HepG2 (cell line): ENCODE measurements at regions not wholly inside any gene's neighbourhood (a gene's known extent, or its start where the extent isn't known, plus 50 kb on each side); places are given as distances from the start of the nearest gene placed in this dataset.

Source experiments
- ATAC-seq: fragments of 200-7000 bp; cut with Tn5 transposase; 3 replicates; pipeline ENCODE4 v1.9.1; 2020; ENCODE audit warnings: mild to moderate bottlenecking, moderate library complexity
- BruUV-seq: library from RNA; stranded (reverse); fragments of 400-500 nt; replicated peaks from 2 replicates; lab custom pipeline; 2021; lab: Mats Ljungman, UMichigan
- CTCF ChIA-PET: fragments of 300-600 bp; formaldehyde crosslinking; extraction: SDS; loops from one replicate; lab custom pipeline; 2021; ENCODE audit warnings: low total read pairs, inconsistent platforms, low intra/inter-chr PET ratio; lab: Yijun Ruan, JAX
- POLR2A ChIA-PET: fragments of 350-600 bp; sonication (Branson Sonifier 250); formaldehyde crosslinking; loops from one replicate; lab custom pipeline; 2020; ENCODE audit warnings: antibody characterized with exemption, inconsistent platforms; lab: Yijun Ruan, JAX
- DNase-seq: peaks from one replicate; pipeline ENCODE4 v3.0.0-alpha.2; 2015; ENCODE audit warnings: low spot score
- FAIRE-seq: peaks from 3 replicates; lab custom pipeline; 2011; peaks lifted over from hg19 to GRCh38; lab: Jason Lieb, UNC
- H2AFZ ChIP-seq: one replicate; pipeline ENCODE4 v1.6.1; 2011; ENCODE audit warnings: low read length, inconsistent platforms
- H3K27ac ChIP-seq: fragments of 300-600 bp; 3 replicates; pipeline ENCODE4 v1.8.0; 2011; ENCODE audit warnings: mixed run types, mild to moderate bottlenecking, mixed read lengths, low read length, inconsistent platforms; ENCODE audit not compliant: insufficient read depth; ENCODE audit errors: extremely low read length
- H3K27me3 ChIP-seq, 2 experiments: fragments of 200-600 bp in 1 of 2; 2 replicates in 1 of 2; 3 replicates in 1 of 2; pipeline versions ENCODE4 v1.6.0 to v1.8.0; 2011; ENCODE audit warnings: low read length in 2 of 2, mild to moderate bottlenecking in 2 of 2, moderate library complexity in 2 of 2, inconsistent platforms in 1 of 2; ENCODE audit not compliant: insufficient read depth in 2 of 2, control insufficient read depth in 1 of 2
- H3K36me3 ChIP-seq, 2 experiments: fragments of 200-600 bp in 1 of 2; replicated peaks in 1 of 2; 2 replicates in 1 of 2; 3 replicates in 1 of 2; pipeline versions ENCODE4 v1.5.1 to v1.8.0; 2011; ENCODE audit warnings: low read length in 2 of 2, inconsistent platforms in 1 of 2; ENCODE audit not compliant: insufficient read depth in 2 of 2, control insufficient read depth in 1 of 2
- H3K4me1 ChIP-seq: 2 replicates; pipeline ENCODE4 v1.5.1; 2012; ENCODE audit warnings: low read length, inconsistent platforms; ENCODE audit not compliant: insufficient read depth
- H3K4me2 ChIP-seq: 2 replicates; pipeline ENCODE4 v1.6.0; 2011; ENCODE audit warnings: low read depth, low read length, inconsistent platforms
- H3K4me3 ChIP-seq, 3 experiments: fragments of 200-600 bp in 1 of 3; sonication (generic), shearing (Covaris generic) in 1 of 3; replicated peaks in 1 of 3; 2 replicates each; pipeline ENCODE4 v1.5.1; 2011 to 2016; ENCODE audit warnings: low read length in 3 of 3, inconsistent platforms in 2 of 3, low read depth in 2 of 3, mild to moderate bottlenecking in 2 of 3, control low read depth in 1 of 3, mixed read lengths in 1 of 3; ENCODE audit not compliant: insufficient read depth in 1 of 3
- H3K79me2 ChIP-seq: one replicate; pipeline ENCODE4 v1.6.1; 2011; ENCODE audit warnings: low read length, inconsistent platforms; ENCODE audit not compliant: insufficient read depth
- H3K9ac ChIP-seq: 2 replicates; pipeline ENCODE4 v1.6.0; 2011; ENCODE audit warnings: mild to moderate bottlenecking, low read depth, low read length, inconsistent platforms; ENCODE audit not compliant: insufficient read depth
- H3K9me3 ChIP-seq: 2 replicates; pipeline ENCODE4 v1.5.1; 2012; ENCODE audit warnings: mild to moderate bottlenecking, low read length
- H4K20me1 ChIP-seq: 2 replicates; pipeline ENCODE4 v1.6.0; 2011; ENCODE audit warnings: inconsistent platforms, mild to moderate bottlenecking, low read length, moderate library complexity; ENCODE audit not compliant: insufficient read depth
- FOXA3 ChIP-seq: IDR thresholded peaks from 2 replicates; pipeline ENCODE4 v1.6.1; 2016; ENCODE audit warnings: missing genetic modification reagents, missing compliant biosample characterization
- GPN1 ChIP-seq: sonication (generic); formaldehyde crosslinking; IDR thresholded peaks from 2 replicates; pipeline ENCODE4 v1.5.1; 2020; ENCODE audit warnings: missing genetic modification reagents, borderline replicate concordance
- KDM1A ChIP-seq: IDR thresholded peaks from 2 replicates; pipeline ENCODE4 v1.6.1; 2016; ENCODE audit warnings: missing compliant biosample characterization
- KDM4B ChIP-seq: sonication (generic); formaldehyde crosslinking; IDR thresholded peaks from 2 replicates; pipeline ENCODE4 v1.4.0; 2020; ENCODE audit warnings: missing genetic modification reagents
- MAFK ChIP-seq, 2 experiments: IDR thresholded peaks in 1 of 2; conservative IDR thresholded peaks in 1 of 2; 2 replicates each; pipeline ENCODE4 v1.6.1; 2011; ENCODE audit warnings: improper control_type of control experiment in 2 of 2, low read length in 2 of 2
- MEIS1 ChIP-seq: sonication (generic); formaldehyde crosslinking; IDR thresholded peaks from 2 replicates; pipeline ENCODE4 v1.9.0; 2021; ENCODE audit warnings: mild to moderate bottlenecking, missing genetic modification reagents, moderate library complexity, borderline replicate concordance
- PBX3 ChIP-seq: sonication (generic); formaldehyde crosslinking; IDR thresholded peaks from 2 replicates; pipeline ENCODE4 v1.8.1; 2023; ENCODE audit warnings: missing genetic modification reagents, inconsistent platforms, borderline replicate concordance
- POLR2AphosphoS5 ChIP-seq: IDR thresholded peaks from 2 replicates; pipeline ENCODE4 v1.6.1; 2012; ENCODE audit warnings: low read depth, low read length
- SRSF9 ChIP-seq: fragments of 200-400 bp; formaldehyde crosslinking; IDR thresholded peaks from 2 replicates; pipeline ENCODE4 v1.6.1; 2018; ENCODE audit warnings: borderline replicate concordance, mild to moderate bottlenecking, low read depth, low read length; ENCODE audit not compliant: insufficient read depth, poor library complexity, severe bottlenecking
- TOPORS ChIP-seq: sonication (generic); formaldehyde crosslinking; IDR thresholded peaks from 2 replicates; pipeline ENCODE4 v1.8.0; 2023; ENCODE audit warnings: mild to moderate bottlenecking, missing genetic modification reagents
- ZBTB25 ChIP-seq: IDR thresholded peaks from 2 replicates; pipeline ENCODE4 v1.6.1; 2018; ENCODE audit warnings: missing genetic modification reagents
- ZNF225 ChIP-seq: sonication (generic); formaldehyde crosslinking; IDR thresholded peaks from 2 replicates; pipeline ENCODE4 v1.4.0; 2020; ENCODE audit warnings: mild to moderate bottlenecking, missing genetic modification reagents
- ZNF460 ChIP-seq: sonication (generic); formaldehyde crosslinking; IDR thresholded peaks from 2 replicates; pipeline ENCODE4 v1.5.1; 2020; ENCODE audit warnings: missing genetic modification reagents, mild to moderate bottlenecking, borderline replicate concordance
- ZNF572 ChIP-seq: sonication (generic); formaldehyde crosslinking; IDR thresholded peaks from 2 replicates; pipeline ENCODE4 v1.5.1; 2020; ENCODE audit warnings: mild to moderate bottlenecking, missing genetic modification reagents
- ZUFSP ChIP-seq: sonication (generic); formaldehyde crosslinking; IDR thresholded peaks from 2 replicates; pipeline ENCODE4 v1.9.0; 2021; ENCODE audit warnings: missing genetic modification reagents, mild to moderate bottlenecking, borderline replicate concordance
- WGBS: methylation state at CpG from one replicate; pipeline ENCODE4 v1.1.6; 2017; ENCODE audit warnings: low lambda C conversion rate; 5-methylcytosine and 5-hydroxymethylcytosine counted together
- in situ Hi-C: cut with HindIII; loops from 2 replicates; pipeline ENCODE4 v1.10.0; 2017; ENCODE audit warnings: low pct_unique_long_range_greater_than_20kb; ENCODE audit not compliant: extremely low pct_ligation_motif_present
- intact Hi-C: fragments of 100-400 bp; cut with micrococcal nuclease; formaldehyde crosslinking; loops from one replicate; pipeline ENCODE4 v1.10.0; 2022; ENCODE audit not compliant: unreplicated experiment
- TF ChIP-seq, protein P1 (sequence below): sonication (generic); formaldehyde crosslinking; IDR thresholded peaks from 2 replicates; pipeline ENCODE4; 2020; ENCODE audit warnings: missing genetic modification reagents, mild to moderate bottlenecking, borderline replicate concordance

DNA sequence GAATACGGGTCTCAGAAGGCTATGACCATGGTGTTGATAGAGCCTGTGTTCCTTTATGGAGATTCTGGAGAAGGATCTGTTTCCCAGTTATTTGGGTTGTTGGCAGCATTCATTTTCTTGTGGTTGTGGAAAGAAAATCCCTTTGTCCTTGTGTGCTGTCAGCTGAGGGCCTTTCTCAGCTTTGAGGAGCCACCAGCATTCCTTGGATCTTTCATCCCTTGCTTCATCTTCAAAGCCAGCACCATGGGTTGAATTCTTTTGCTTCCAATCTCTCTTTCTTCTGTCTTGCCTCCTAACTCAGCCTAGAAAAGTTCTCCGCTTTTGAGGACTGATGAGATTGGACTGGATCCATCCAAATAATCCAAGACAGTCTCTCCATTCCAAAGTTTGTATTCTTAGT, 103.2 kb upstream of the MMADHC start:
- H3K9me3 ChIP-seq: no peaks in the 10 kb centered on the region
- WGBS: 62% methylated on average over 2 of the region's 2 CpGs
- H4K20me1 ChIP-seq: no peaks in the 10 kb centered on the region
- H2AFZ ChIP-seq: no peak overlapping the region
- H3K4me2 ChIP-seq: no peak overlapping the region
- no peaks in the 10 kb centered on the region for H3K4me1 ChIP-seq
- ATAC-seq: no peak
- ChIA-PET POLR2A (no interaction called here), CTCF (no interaction called here)
- no peak overlapping the region for H3K27ac ChIP-seq
- H3K9ac ChIP-seq: no peak overlapping the region
- BruUV-seq: no TSS peak
- no peaks in the 10 kb centered on the region for H3K79me2 ChIP-seq
- no peak overlapping the region for H3K4me3 ChIP-seq
- no peaks in the 10 kb centered on the region for H3K36me3 ChIP-seq
- FAIRE-seq: no peak
- DNase-seq: no peak
- TF ChIP-seq GPN1 (CRISPR knock-in tag) (no peak), ZNF460 (no peak), ZBTB25 (CRISPR knock-in tag) (no peak), ZNF225 (no peak), ZNF572 (CRISPR knock-in tag) (no peak), POLR2AphosphoS5 (no peak), KDM4B (no peak), SRSF9 (no peak), PBX3 (CRISPR knock-in tag) (no peak), MEIS1 (CRISPR knock-in tag) (no peak), FOXA3 (CRISPR knock-in tag) (no peak), TOPORS (CRISPR knock-in tag) (no peak), KDM1A (CRISPR knock-in tag) (no peak), ZUFSP (CRISPR knock-in tag) (no peak), MAFK (conservative IDR thresholded peaks at IDR 0.05 in 1 of 2, IDR thresholded peaks at IDR 0.05 in 1 of 2; ENCODE audit: low read length in 2 of 2) (no peak)
- TF ChIP-seq, protein P1, sequence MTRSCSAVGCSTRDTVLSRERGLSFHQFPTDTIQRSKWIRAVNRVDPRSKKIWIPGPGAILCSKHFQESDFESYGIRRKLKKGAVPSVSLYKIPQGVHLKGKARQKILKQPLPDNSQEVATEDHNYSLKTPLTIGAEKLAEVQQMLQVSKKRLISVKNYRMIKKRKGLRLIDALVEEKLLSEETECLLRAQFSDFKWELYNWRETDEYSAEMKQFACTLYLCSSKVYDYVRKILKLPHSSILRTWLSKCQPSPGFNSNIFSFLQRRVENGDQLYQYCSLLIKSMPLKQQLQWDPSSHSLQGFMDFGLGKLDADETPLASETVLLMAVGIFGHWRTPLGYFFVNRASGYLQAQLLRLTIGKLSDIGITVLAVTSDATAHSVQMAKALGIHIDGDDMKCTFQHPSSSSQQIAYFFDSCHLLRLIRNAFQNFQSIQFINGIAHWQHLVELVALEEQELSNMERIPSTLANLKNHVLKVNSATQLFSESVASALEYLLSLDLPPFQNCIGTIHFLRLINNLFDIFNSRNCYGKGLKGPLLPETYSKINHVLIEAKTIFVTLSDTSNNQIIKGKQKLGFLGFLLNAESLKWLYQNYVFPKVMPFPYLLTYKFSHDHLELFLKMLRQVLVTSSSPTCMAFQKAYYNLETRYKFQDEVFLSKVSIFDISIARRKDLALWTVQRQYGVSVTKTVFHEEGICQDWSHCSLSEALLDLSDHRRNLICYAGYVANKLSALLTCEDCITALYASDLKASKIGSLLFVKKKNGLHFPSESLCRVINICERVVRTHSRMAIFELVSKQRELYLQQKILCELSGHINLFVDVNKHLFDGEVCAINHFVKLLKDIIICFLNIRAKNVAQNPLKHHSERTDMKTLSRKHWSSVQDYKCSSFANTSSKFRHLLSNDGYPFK (CRISPR knock-in tag): no peak
- in situ Hi-C loops: no loop called here
- H3K27me3 ChIP-seq: no peaks in the 10 kb centered on the region
- intact Hi-C loops: no loop called here
